Lung (tissue), 11 donors: ENCODE measurements at regions not wholly inside any gene's neighbourhood (a gene's known extent, or its start where the extent isn't known, plus 50 kb on each side); places are given as distances from the start of the nearest gene placed in this dataset.

Source experiments
- ATAC-seq: fragments of 200-7000 bp; cut with Tn5 transposase; one replicate; pipeline ENCODE4 v1.9.1; 2020; ENCODE audit warnings: moderate number of reproducible peaks; ENCODE audit not compliant: insufficient read depth, low FRiP score
- DNase-seq, 3 donors: peaks; one replicate each; pipeline ENCODE4 v3.0.0-alpha.2; 2013 to 2017
- H3K27ac ChIP-seq, 2 donors: one replicate each; pipeline ENCODE4 v1.5.1; 2013; ENCODE audit warnings: mild to moderate bottlenecking in 2 of 2, moderate library complexity in 2 of 2, control low read depth in 1 of 2, inconsistent platforms in 1 of 2, low read depth in 1 of 2, low read length in 1 of 2
- H3K27me3 ChIP-seq, 3 donors: one replicate each; pipeline ENCODE4 v1.5.1; 2013; ENCODE audit warnings: low read length in 2 of 3; ENCODE audit not compliant: control insufficient read depth in 3 of 3, insufficient read depth in 3 of 3
- H3K36me3 ChIP-seq, 4 donors: one replicate each; pipeline ENCODE4 v1.5.1; 2013; ENCODE audit warnings: low read length in 4 of 4, mild to moderate bottlenecking in 1 of 4, moderate library complexity in 1 of 4; ENCODE audit not compliant: control insufficient read depth in 4 of 4, insufficient read depth in 4 of 4
- H3K4me1 ChIP-seq, 5 donors: one replicate each; pipeline ENCODE4 v1.5.1; 2013; ENCODE audit warnings: low read length in 5 of 5, mild to moderate bottlenecking in 2 of 5, moderate library complexity in 1 of 5; ENCODE audit not compliant: control insufficient read depth in 5 of 5, insufficient read depth in 5 of 5
- H3K4me3 ChIP-seq: one replicate; pipeline ENCODE4 v1.5.1; 2013; ENCODE audit warnings: mild to moderate bottlenecking, control low read depth, moderate library complexity
- H3K9ac ChIP-seq, 2 donors: one replicate each; pipeline ENCODE4 v1.5.1; 2013; ENCODE audit warnings: low read length in 2 of 2, control low read depth in 1 of 2; ENCODE audit not compliant: insufficient read depth in 1 of 2
- H3K9me3 ChIP-seq, 4 donors: one replicate each; pipeline ENCODE4 v1.5.1; 2013; ENCODE audit warnings: low read length in 3 of 4, mild to moderate bottlenecking in 1 of 4, moderate library complexity in 1 of 4; ENCODE audit not compliant: control insufficient read depth in 4 of 4, insufficient read depth in 3 of 4
- CTCF ChIP-seq: IDR thresholded peaks from 2 replicates; pipeline ENCODE4 v1.5.1; 2012; ENCODE audit warnings: mild to moderate bottlenecking; ENCODE audit errors: control extremely low read depth, extremely low read depth
- WGBS, 2 donors: extraction: QIAGEN DNeasy Blood & Tissue Kit; methylation state at CpG; one replicate each; pipeline ENCODE4 v1.1.7; 2013; 5-methylcytosine and 5-hydroxymethylcytosine counted together
- donor health status: control.
- donor health status: control.
- donor health status: Bipolar disorder and iron deficiency.
- donor health status: healthy.
- donor health status: DM: yes; HTN: yes; CAD: no.

- Histone ChIP-seq H3K9ac (no peak overlapping the region), H3K27me3 (no peaks in the 10 kb centered on the region), H3K27ac (no peak overlapping the region), H3K4me1 (peaks cover 0 to 20% (median 0%) of the 10 kb centered on the region in 5 donors), H3K36me3 (no peaks in the 10 kb centered on the region), H3K9me3 (no peaks in the 10 kb centered on the region), H3K4me3 (no peak overlapping the region)
- TF ChIP-seq CTCF = no peak
- DNase-seq (no peak), ATAC-seq (no peak)
- 72 to 75% methylated on average over 5 of the region's 5 CpGs for WGBS, 2 donors
Observed at GRCh38 chr3:87125116-87125515, 102.0 kb upstream of the CHMP2B start.

GRCh38 chr3:87122766-87123165 is 104.3 kb upstream of the CHMP2B start:
- TF ChIP-seq CTCF = no peak

GRCh38 chr3:87121856-87122255 is 105.3 kb upstream of the CHMP2B start:
- WGBS, 2 donors = 64% methylated on average over 2 of the region's 2 CpGs
- no peak for TF ChIP-seq CTCF
- Histone ChIP-seq H3K4me3 (no peak overlapping the region), H3K9me3 (no peaks in the 10 kb centered on the region), H3K27ac (no peak overlapping the region), H3K4me1 (peaks cover 0 to 18% (median 0%) of the 10 kb centered on the region in 5 donors), H3K9ac (no peak overlapping the region), H3K27me3 (no peaks in the 10 kb centered on the region), H3K36me3 (no peaks in the 10 kb centered on the region)
- no peak for DNase-seq
- no peak for ATAC-seq

More at GRCh38 chr3:87122766-87123165, 104.3 kb upstream of the CHMP2B start:
- no peaks in the 10 kb centered on the region for H3K27me3 ChIP-seq
- H3K4me1 ChIP-seq = peaks cover 0 to 20% (median 0%) of the 10 kb centered on the region in 5 donors
- no peak overlapping the region for H3K4me3 ChIP-seq
- H3K9me3 ChIP-seq = no peaks in the 10 kb centered on the region
- ATAC-seq (no peak), DNase-seq (no peak)
- no peaks in the 10 kb centered on the region for H3K36me3 ChIP-seq
- no peak overlapping the region for H3K9ac ChIP-seq
- H3K27ac ChIP-seq = no peak overlapping the region

- no peak for ATAC-seq
Observed at GRCh38 chr3:87120881-87121280, 106.2 kb upstream of the CHMP2B start.

More at GRCh38 chr3:87120881-87121280, 106.2 kb upstream of the CHMP2B start:
- no peak overlapping the region for H3K9ac ChIP-seq
- no peaks in the 10 kb centered on the region for H3K36me3 ChIP-seq
- DNase-seq = peak; percentile 75 to 91 (median 90)
- H3K27ac ChIP-seq = no peak overlapping the region
- H3K4me1 ChIP-seq = peaks cover 0 to 11% (median 0%) of the 10 kb centered on the region in 5 donors
- no peak overlapping the region for H3K4me3 ChIP-seq
- H3K27me3 ChIP-seq = no peaks in the 10 kb centered on the region
- no peak for TF ChIP-seq CTCF
- no peaks in the 10 kb centered on the region for H3K9me3 ChIP-seq
- WGBS, 2 donors = 71 to 79% methylated on average over 2 of the region's 2 CpGs
